ENCODE measurements at regions not wholly inside any gene's neighbourhood (a gene's known extent, or its start where the extent isn't known, plus 50 kb on each side); places are given as distances from the start of the nearest gene placed in this dataset.
"Not testable (repeated sequence)": the region's sequence is repeated elsewhere in the genome, so short reads cannot be mapped to it uniquely, and the experiment has no call there.

DNA sequence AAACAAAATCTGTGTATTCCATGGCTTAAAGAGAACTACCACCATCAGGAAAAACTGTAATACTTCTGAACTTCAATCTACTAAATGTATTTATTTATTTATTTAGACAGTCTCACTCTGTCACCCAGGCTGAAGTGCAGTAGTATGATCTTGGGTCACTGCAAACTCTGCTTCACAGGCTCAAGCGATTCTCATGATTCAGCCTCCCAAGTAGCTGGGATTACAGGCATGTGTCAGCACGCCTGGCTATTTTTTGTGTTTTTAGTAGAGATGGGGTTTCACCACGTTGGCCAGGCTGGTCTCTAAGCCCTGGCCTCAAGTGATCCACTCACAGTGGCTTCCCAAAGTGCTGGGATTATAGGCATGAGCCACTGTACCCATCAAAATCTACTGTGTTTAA lies 202.3 kb upstream of the POU1F1 start:
- no peak for DNase-seq

DNA sequence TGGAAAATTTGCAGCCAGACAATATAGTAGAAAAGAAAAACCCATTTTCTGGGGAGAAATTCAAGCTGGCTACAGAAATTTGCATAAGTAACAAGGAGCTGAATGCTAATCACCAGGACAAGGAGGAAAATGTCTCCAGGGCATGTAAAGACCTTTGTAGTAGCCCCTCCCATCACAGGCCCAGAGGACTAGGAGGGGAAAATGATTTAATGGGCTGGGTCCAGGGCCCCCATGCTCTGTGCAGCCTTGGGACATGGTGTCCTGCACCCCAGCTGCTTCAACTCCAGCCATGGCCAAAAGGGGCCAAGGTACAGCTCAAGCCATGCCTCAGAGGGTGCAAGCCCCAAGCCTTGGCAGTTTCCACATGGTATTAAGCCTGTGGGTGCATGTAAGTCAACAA lies 197.6 kb upstream of the POU1F1 start:
- DNase-seq = no peak

DNA sequence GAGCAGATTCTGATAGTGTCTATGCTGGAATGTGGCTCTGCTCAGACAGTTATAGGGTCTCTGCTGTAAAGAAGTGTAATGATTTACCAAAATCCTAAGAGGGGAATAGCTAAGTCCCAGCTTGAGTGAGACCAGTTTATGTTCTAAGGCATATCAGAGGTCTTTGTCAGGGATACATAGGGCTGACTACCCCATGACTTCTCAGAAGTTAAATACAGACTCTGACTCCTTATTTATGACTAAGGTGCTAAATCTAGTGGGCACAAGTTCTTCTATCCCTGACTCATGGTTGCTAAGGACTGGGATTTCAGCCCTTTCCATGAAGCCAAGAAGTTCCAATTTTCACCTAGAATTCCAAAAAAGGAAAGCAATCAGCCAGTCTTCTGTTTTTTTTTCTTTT lies 192.6 kb upstream of the POU1F1 start:
- DNase-seq = no peak

DNA sequence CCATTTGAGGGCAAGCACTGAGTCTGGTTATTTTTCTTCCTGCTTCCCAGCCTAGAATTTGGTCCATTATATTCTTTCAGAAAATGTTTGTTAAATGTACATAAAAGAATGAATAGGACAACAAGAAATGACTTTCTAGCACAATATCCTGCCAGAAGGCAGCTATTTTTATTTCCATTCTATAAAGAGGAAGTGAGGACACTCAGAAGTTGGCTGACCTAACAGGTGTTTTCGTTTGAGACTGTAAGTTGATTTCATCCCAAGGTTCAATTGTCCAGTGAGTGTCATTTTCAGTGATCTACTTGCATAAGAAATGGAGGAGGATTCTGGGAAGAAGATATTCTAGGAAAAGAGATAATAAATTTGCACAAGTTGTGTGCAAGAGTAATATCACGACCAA lies 191.9 kb upstream of the POU1F1 start:
- DNase-seq = no peak

DNA sequence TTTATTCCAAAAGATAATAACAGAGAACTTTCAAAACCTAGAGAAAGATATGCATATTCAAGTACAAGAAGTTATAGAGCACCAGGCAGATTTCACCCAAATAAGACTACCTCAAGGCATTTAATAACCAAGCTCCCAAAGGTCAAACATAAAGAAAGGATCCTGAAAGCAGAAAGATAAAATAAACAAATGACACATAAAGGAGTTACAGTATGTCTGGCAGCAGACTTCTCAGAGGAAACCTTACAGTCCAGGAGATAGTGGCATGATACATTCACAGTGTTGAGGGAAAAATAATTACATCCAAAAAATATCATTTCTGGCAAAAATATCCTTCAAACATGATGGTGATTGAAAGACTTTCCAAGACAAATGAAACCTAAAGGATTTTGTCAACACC lies 185.8 kb upstream of the POU1F1 start:
- no peak for DNase-seq

DNA sequence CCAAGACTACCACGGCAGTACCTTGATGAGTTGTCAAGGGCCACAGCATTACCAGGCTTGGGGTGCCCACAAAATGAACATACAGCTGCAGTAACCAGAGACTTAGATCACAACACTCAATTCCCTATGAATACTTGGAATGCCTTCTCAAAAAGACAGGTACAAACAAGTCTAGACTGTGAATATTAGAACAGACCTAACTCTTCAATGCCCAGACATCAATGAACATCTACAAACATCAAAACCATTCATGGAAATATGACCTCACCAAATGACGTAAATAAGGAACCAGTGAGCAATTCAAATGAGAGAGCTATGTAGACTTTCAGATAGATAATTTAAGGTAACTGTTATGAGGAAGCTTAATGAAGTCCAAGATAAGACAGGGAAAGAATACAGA lies 185.1 kb upstream of the POU1F1 start:
- no peak for DNase-seq

DNA sequence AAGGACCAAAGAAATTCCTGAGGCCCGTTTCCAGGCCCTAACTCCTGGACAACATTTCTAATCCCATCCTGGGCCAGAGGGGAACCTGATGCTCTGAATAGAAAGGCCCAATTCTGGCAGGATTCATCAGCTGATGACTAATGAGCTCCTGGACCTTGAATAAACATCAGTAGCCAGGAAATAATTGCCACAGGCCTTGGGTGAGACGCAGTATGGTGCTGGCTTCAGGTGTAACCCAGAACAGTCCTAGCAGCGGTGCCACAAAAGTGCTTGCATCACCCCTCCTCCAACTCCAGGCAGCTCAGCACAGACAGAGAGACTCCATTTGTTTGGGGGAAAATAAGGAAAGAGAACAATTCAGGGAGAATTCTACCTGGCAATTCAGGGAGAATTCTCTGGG lies 184.7 kb upstream of the POU1F1 start:
- no peak for DNase-seq

DNA sequence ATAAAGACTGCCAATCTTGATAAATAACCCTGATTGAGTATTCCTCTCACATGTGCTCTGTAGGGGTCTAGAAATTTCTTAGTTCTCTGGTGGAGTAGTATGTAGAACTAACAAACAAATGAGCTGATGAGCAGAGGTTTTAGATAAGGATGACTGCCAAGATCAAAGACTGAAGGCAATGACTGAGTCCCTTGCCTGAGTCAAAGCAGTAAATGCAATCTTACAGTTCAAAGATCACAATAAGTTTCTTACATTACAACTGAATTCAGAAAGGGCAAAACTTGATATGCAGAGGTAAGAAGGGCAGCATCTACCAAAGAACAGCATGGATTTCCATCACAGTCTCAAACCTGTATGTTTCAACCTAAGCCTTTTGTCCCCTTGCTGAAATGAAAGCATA lies 172.2 kb upstream of the POU1F1 start:
- no peak for DNase-seq

DNA sequence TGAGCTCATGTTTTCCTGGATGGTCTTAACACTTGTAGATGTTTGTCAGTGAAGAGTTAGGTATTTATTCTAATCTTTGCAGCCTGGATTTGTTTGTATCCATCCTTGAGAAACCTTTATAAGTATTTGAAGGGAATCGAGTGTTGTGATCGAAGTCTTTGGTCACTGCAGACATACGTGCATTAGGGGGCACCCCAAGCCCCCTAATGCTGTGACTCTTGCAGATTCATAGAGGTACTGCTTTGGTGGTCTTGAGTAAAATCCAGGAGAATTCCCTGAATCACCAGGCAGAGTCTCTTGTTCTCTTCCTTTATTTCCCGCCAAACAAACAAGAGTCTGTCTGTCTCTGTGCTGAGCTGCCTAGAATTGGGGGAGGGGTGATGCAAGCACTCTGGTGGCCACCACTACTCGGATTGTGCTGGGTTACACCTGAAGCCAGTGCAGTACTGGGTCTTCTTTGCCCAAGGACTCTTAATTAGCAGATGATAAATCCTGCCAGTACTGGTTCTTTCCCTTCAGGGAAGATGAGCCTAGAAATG lies 170.5 kb upstream of the POU1F1 start:
- DNase-seq = no peak

DNA sequence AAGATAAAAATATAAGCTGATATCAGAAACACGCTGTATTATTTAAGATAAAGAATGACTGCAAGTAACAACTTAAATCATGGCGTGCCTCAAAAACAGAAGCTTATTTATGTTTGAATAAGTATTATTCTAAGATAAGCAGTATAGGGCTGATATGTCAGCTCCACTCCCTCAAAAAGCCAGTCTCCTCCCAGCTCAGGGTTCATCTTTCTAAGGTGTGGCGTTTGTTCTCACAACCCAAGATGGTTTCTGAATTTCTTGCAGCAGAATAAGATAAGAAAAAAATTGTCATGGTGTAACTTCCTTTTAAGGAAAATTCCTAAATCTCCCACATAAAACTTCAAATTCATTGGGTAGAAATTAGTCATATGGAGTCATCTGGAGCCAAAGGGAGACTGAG lies 166.1 kb upstream of the POU1F1 start:
- no peak for DNase-seq

DNA sequence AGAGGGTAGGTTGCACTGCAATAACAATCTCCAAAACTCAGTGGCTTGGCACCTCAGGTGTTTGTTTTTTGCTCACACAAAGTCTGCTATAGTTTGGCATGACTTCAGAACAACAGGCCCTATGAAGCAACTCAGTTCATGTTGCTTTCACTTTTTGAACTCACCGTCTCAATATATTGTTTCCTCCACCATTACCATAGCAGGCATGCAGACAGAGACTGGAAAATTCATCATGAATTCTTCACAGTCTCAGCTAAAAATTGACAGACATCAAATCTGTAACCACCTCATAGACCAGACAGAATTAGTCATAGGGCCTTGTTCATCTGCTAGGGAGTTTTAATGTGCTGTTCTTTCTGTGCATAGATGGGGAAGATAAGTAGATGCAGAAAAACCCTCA lies 161.4 kb upstream of the POU1F1 start:
- no peak for DNase-seq

DNA sequence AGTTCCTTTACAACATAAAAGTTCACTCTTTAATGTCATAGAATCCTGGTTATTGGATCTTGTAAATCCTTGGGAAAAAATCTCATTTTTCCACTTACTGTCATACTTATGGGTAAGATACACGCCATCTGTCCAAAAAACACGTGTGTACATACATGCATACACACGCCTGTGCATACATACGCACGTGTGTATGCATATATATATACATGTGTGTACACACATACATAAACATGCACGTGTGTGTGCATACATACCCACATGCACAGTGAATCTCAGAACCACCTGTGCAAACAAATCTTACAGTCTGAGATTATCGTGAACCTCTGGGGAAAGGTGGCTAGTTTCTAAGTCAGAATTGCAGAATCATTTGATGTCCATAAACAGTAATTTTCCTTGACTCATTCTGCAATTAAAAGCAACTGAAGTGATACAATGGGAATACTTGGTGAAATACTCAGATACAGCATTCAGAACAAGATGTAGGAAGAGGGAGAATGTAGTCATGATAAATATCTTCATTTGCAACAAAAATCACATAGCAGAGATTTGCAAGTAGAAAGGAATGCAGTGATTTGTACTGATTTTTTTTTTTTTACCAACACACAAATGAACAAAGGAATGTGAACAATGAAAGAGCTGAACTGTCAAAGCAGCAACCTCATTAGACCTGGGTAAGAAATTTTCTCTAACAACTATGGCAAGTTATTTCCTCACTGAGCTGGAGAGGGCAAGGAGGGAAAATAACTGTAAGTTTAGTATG lies 160.6 kb upstream of the POU1F1 start:
- no peak for DNase-seq

DNA sequence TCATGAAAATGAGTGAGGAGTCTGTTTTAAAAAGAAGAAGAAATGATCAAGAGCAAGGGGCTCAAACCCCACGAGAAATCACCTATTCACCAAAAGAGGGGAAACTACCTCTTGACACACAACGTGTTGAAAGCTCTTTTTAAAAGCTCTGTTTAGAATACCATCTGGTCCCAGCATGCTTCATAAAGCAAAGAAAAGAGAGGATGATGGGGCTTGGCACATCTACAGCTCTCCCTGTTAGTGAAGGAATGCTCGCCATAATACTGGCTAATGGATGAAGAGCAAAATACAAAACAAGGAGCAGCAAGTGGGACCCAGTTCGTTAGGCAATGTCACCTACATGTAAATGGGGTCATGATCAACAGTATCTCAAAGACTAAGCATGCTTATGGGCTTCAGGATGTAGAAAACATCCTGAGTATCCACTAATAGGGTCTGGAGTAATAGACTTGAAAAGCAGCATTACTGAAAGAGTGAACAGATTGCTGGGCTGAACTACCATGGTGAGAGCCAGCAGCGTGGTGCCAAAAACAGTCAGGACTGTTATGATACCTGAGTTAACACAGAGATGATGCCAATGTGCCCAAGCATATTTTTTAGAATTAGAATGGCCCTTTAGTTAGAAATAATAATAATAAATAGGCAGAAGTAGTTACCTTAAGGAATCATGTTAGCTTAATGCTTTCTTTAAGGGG lies 159.7 kb upstream of the POU1F1 start:
- no peak for DNase-seq

DNA sequence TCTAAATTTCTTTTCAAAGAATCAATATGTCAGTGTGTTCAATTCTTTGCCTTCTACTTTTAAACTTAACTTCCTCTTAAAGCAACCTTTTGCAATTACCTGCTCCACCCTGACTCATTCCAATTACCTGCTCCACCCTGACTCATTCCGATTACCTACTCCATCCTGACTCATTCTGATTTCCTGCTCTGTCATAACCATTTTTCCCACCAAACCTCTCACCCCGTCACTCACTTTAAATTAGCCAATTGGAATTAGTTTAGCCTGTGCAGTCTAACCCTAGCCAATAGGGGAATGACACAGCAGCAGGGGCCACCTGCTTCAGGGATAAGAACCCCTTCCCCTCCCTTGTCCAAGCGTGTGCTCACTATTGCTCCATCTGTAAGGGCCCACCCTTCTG lies 157.1 kb upstream of the POU1F1 start:
- DNase-seq = not testable (repeated sequence)

DNA sequence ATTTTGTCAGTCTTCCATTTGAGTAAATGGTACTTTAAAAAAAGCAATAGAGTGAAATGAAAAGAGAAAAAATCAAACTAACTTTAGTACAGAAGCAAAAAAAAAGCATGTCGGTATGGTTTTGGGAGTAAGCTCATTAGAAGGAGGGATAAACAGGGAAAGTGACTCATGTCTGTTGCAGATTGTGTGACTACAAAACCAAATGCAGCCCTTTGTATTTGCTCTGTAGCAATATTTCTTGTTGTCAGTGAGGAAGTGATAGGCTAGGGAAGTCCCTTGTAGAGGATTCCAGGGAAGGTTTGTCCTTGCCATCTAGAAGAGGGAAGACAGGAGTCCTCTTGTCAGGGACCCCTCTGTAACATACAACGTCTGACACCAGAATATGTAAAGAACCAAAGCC lies 150.5 kb upstream of the POU1F1 start:
- no peak for DNase-seq

DNA sequence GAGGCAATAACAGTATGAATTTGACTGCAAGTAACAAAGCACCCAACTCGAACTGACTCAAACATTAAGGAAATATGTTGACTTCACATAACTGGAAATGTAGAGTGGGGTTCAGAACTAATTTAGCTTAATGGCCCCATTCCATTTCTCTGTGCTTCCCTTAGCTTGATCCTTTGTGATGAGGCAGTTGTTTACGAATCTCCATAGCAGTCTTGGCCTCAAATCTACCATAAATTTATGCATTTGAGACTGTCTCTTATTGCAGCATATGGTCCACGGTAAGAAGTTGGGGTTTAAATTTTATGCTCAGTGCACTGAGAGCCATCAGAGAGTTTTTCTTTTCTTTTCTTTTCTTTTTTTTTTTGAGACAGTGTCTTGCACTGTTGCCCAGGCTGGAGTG lies 148.7 kb upstream of the POU1F1 start:
- no peak for DNase-seq

DNA sequence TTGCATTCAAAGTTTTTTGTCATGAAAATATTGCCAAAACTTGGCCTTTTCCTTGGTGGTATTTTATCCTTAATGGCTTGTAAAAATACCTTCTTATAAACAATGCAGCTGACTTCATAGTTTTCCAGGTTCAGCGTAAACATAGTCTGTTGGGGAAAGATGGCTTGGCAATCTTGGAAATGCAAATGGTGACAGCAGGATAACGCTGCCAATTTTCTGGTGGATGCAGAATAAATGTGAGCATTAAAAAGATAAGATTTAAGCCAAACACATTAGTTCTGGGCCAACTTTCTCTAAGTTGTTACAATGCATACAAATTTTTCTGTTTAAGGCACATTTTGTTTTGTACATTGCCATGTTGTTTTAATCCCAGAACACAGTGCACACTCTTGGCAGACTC lies 147.0 kb upstream of the POU1F1 start:
- DNase-seq = no peak

DNA sequence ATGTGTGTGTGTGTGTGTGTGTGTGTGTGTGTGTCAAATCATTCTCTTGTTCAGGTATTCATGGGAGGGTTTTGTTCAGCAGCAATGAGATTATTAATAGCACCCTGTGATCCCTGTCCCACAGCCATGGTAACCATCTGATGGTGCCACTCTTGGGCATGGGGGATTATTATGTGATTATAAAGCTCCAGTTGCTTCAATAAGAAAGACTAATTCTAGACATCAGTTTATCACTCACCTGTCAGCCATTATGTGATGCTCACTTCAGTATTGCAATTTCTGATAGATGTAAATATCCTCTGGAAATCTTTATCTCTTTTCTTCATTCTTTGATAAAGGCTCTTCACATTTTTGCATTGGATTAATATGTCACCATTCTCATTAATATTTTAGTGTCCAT lies 145.9 kb upstream of the POU1F1 start:
- no peak for DNase-seq

DNA sequence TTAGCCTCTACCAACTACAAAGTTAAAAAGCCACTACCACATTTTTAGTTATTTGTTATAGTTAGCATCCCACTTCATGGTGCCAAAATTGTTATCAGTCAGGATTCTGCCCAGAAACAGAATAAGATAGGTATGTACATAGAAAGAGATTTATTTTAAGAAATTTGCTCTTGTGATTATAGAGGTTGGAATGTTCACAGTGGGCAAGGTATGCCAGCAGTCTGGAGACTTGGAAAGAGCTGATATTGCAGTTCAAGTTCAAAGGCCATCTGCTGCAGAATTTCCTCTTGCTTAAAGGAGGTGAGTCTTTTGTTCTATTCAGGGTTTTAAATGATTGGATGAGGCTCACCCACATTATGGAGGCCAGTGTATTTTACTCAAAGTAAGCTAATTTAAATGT lies 143.8 kb upstream of the POU1F1 start:
- no peak for DNase-seq

DNA sequence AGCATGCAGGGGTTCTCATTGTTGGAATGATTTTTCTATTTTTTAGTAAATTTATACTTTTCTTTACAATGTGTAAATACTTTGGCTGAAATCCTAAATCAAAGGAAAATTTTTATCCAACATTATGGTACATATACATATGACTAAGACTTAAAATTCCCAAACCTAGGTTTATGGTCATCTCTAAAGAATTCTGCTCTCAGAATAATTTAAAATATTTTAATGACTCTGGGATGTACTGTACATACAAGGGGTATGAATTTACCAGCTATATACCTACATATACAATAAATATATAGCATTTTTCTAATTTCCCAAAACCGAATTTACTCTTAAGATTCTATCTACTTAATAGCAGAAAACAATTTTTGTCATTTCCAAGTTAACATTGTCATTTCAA lies 137.9 kb upstream of the POU1F1 start:
- no peak for DNase-seq

DNA sequence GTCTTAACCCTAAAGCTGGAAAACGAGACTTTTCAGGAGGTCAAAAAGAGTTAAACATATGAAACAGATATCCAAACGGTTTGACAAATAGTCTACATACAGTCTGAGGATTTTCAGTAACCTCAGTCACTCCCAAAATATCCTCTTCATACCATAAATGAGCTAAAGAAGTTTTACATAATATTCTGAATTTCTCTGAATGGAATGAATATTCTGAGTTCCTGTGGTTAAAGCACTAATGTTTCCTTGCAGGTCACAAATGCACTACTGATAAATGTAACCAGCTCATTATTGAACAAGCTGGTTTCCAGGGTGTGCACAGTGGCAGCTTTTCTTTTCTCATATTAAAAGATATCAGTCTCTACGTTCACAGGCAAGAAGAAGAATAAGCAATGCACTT lies 137.4 kb upstream of the POU1F1 start:
- DNase-seq = no peak

DNA sequence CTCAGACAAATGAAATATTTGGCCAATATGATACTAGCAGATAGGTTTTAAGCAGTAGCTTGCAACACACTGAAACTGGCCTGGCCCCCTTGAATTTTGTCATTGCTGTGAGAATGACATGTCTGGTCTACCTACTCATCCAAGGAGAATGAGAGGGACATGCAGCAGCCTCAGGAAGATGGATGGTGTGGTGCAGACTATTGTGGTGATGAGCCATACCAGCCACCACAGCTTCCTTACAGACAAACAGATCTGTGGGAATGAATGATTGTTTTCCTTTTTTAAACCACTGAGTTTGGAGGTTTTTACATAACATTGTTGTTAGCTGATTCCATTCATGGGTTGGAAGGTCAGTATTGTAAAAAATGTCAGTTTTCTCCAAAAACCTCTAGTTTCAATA lies 133.7 kb upstream of the POU1F1 start:
- DNase-seq = no peak

DNA sequence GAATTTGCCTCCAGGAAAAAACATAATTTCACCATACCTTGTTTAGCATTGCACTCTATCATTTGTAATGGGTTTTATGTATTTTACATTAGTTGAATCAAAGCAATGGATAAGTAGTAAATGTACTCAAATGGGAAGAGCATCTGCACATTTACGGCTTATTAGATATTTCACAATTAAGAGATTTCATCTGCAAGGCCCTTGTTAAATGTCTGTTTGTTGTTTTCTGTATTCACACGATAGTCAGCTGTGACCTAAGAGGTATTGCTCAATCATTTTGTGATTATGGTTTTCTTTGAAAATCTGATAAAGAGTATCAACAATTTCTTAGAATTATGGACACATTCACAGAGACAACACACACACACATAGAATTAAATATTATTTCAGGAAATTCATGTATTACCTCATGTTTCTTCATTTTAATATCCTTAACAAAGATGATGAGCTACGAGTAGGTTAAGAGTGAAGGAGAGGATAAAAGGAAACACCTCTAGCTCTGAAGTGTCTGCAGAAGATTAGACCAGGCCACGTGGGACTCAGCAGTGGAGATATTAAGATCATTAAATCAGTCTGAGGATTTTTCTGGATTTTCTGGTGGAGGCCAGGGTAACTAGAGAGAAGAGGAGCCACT lies 121.9 kb upstream of the POU1F1 start:
- no peak for DNase-seq

DNA sequence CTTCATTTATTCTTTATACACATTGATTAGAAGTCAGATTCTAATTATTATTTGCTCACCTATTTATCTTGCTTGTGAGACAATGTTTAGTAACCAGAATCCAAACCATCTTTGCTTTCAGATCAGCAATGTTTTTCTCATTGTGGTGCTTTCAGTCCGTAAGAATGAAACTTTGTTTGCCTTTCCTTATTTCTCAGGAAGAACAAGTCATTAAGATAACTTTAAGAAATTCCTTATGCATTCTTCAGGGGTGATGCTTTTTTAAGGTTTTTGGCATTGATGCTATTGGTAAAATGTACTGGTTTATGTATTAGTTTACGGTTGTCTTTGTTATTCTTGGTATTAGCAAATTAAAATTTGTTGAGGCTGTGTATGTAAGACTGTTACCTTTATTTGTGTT lies 120.8 kb upstream of the POU1F1 start:
- no peak for DNase-seq
